GM23248 (cell line): ENCODE measurements at regions not wholly inside any gene's neighbourhood (a gene's known extent, or its start where the extent isn't known, plus 50 kb on each side); places are given as distances from the start of the nearest gene placed in this dataset.

Experiments
- DNase-seq: peaks from one replicate; pipeline ENCODE4 v3.0.0-alpha.2; 2015
- H2AFZ ChIP-seq: fragments of 200-600 bp; sonication (generic); 2 replicates; pipeline ENCODE4 v1.6.1; 2016; ENCODE audit warnings: antibody characterized with exemption
- H3F3A ChIP-seq: fragments of 200-600 bp; sonication (generic); 2 replicates; pipeline ENCODE4 v1.6.1; 2016; ENCODE audit warnings: mild to moderate bottlenecking, antibody characterized with exemption, mixed run types; ENCODE audit not compliant: insufficient read depth
- H3K27ac ChIP-seq: fragments of 200-600 bp; sonication (generic); 2 replicates; pipeline ENCODE4 v1.5.1; 2016; ENCODE audit warnings: mild to moderate bottlenecking
- H3K27me3 ChIP-seq: fragments of 200-600 bp; sonication (generic); replicated peaks from 2 replicates; pipeline ENCODE4 v1.6.1; 2016; ENCODE audit warnings: mild to moderate bottlenecking; ENCODE audit not compliant: insufficient read depth
- H3K36me3 ChIP-seq: fragments of 200-600 bp; sonication (generic); 2 replicates; pipeline ENCODE4 v1.6.1; 2016; ENCODE audit warnings: low read depth, mild to moderate bottlenecking
- H3K4me1 ChIP-seq: fragments of 200-600 bp; sonication (generic); 2 replicates; pipeline ENCODE4 v1.6.1; 2016; ENCODE audit warnings: mild to moderate bottlenecking; ENCODE audit not compliant: insufficient read depth
- H3K4me2 ChIP-seq: fragments of 200-600 bp; sonication (generic); one replicate; pipeline ENCODE4 v1.6.1; 2016; ENCODE audit warnings: mild to moderate bottlenecking; ENCODE audit not compliant: unreplicated experiment
- H3K4me3 ChIP-seq: fragments of 200-600 bp; sonication (generic); 2 replicates; pipeline ENCODE4 v1.5.1; 2016; ENCODE audit warnings: mild to moderate bottlenecking
- H3K79me2 ChIP-seq: fragments of 200-600 bp; sonication (generic); 2 replicates; pipeline ENCODE4 v1.6.1; 2016; ENCODE audit warnings: mild to moderate bottlenecking; ENCODE audit not compliant: insufficient read depth
- H3K9ac ChIP-seq: fragments of 200-600 bp; sonication (generic); 2 replicates; pipeline ENCODE4 v1.6.1; 2016; ENCODE audit warnings: mild to moderate bottlenecking
- H3K9me2 ChIP-seq: fragments of 200-600 bp; sonication (generic); 2 replicates; pipeline ENCODE4 v1.6.1; 2016; ENCODE audit warnings: mixed run types, mild to moderate bottlenecking, moderate library complexity; ENCODE audit not compliant: insufficient read depth
- H3K9me3 ChIP-seq: fragments of 200-600 bp; sonication (generic); one replicate; pipeline ENCODE4 v1.6.1; 2017; ENCODE audit warnings: low read depth
- H4K20me1 ChIP-seq: fragments of 200-600 bp; sonication (generic); 2 replicates; pipeline ENCODE4 v1.6.0; 2016; ENCODE audit not compliant: insufficient read depth
- EZH2 ChIP-seq: fragments of 200-600 bp; sonication (generic); IDR thresholded peaks from 2 replicates; pipeline ENCODE4 v1.6.1; 2018; ENCODE audit warnings: antibody characterized with exemption, mild to moderate bottlenecking; ENCODE audit not compliant: insufficient read depth, poor library complexity, severe bottlenecking
- EZH2phosphoT487 ChIP-seq: fragments of 200-600 bp; sonication (generic); IDR thresholded peaks from 2 replicates; pipeline ENCODE4 v1.6.1; 2018; ENCODE audit warnings: antibody characterized with exemption, moderate library complexity, mild to moderate bottlenecking, low read depth; ENCODE audit not compliant: insufficient read depth
- WGBS, 2 experiments: methylation state at CpG; one replicate each; pipeline ENCODE4 v1.1.6; 2015 to 2017; ENCODE audit warnings: low lambda C conversion rate in 2 of 2, low coverage in 1 of 2; ENCODE audit errors: missing lambda C conversion rate in 2 of 2; 5-methylcytosine and 5-hydroxymethylcytosine counted together
- in situ Hi-C: fragments of 300-500 bp; cut with MboI; formaldehyde crosslinking; loops from 2 replicates; pipeline ENCODE4 v1.15.0; 2020

DNA sequence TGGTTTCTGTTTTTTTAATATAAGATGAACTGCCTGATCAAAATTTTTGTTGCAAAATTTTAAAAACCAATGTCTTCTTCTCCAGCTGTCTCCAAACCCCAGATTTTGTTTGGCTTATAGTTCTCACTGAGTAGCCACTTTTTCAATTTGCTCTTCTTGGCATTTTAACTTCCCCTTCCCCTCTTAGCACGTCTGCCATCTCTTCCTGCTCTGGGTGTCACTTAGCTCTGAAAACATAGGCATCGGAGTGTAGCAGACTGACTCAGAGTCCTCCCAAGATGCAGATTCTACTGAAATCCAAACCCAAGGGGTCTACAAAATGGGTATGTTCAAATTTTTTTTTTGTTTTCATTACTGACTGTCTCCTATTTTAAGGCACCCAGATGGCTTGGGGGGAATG is 270.3 kb upstream of the KIRREL3 start:
- WGBS, 2 experiments: 23 to 27% methylated on average over 2 of the region's 2 CpGs
- H3K4me2 ChIP-seq: no peak overlapping the region
- H2AFZ ChIP-seq: no peak overlapping the region
- H3K79me2 ChIP-seq: no peaks in the 10 kb centered on the region
- H3F3A ChIP-seq: no peaks in the 10 kb centered on the region
- no peak for TF ChIP-seq EZH2phosphoT487
- TF ChIP-seq EZH2: no peak
- H3K27ac ChIP-seq: no peak overlapping the region
- no peak overlapping the region for H3K4me3 ChIP-seq
- H3K27me3 ChIP-seq: peaks cover 3% of the 10 kb centered on the region; the same call in 1 of the 2 replicates
- H3K9me2 ChIP-seq: no peaks in the 10 kb centered on the region
- H4K20me1 ChIP-seq: no peaks in the 10 kb centered on the region
- DNase-seq: no peak
- H3K4me1 ChIP-seq: no peaks in the 10 kb centered on the region
- H3K36me3 ChIP-seq: no peaks in the 10 kb centered on the region
- in situ Hi-C loops: no loop called here
- H3K9ac ChIP-seq: no peak overlapping the region
- H3K9me3 ChIP-seq: no peaks in the 10 kb centered on the region

DNA sequence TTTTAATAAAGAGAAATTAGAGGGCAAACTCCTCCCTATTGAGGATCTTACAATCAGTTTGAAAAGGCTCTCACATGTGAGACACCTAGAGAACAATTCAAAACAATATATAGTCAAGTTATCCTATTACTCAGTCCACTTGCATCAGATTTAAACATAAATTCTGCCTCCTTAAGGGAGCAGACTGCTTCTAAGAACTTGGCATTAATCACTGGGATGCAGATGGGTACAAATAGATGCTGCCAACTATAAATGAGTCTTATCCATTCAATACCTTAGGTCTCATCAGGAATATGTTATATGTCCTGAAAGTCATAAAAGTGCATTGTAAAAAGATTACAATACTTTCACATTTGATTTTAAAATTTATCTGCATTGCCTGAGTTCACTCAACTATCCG is 269.3 kb upstream of the KIRREL3 start:
- Histone ChIP-seq H3K9me3 (no peaks in the 10 kb centered on the region), H3K27ac (no peak overlapping the region), H3F3A (no peaks in the 10 kb centered on the region), H2AFZ (no peak overlapping the region), H3K4me3 (no peak overlapping the region), H3K27me3 (peaks cover 3% of the 10 kb centered on the region; the same call in 1 of the 2 replicates), H3K79me2 (no peaks in the 10 kb centered on the region), H3K4me1 (no peaks in the 10 kb centered on the region), H3K36me3 (no peaks in the 10 kb centered on the region), H3K9me2 (no peaks in the 10 kb centered on the region), H3K4me2 (no peak overlapping the region), H4K20me1 (no peaks in the 10 kb centered on the region), H3K9ac (no peak overlapping the region)
- 33 to 37% methylated on average over 1 of the region's 1 CpG for WGBS, 2 experiments
- no peak for TF ChIP-seq EZH2phosphoT487
- no peak for TF ChIP-seq EZH2
- DNase-seq: no peak
- in situ Hi-C loops: no loop called here

DNA sequence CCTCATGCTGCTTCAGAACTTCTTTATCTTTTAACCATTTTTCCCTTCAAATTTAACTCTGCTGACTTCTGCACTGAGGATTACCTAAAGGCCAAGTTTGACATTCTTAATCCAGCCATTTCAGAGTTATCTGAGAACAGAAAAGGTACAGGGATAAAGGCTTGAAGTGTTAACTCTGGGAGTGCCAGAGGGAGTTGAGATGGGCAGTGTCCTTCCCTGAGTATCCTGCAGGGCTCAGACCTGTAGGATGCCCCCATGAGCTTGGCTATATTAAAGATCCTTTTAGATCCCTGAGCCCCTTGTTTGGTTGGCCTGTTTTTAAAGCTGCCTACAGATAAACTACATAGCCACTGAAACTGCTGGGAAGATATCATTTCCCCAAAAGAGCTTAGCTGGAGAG is 268.4 kb upstream of the KIRREL3 start:
- in situ Hi-C loops: no loop called here
- H4K20me1 ChIP-seq: no peaks in the 10 kb centered on the region

DNA sequence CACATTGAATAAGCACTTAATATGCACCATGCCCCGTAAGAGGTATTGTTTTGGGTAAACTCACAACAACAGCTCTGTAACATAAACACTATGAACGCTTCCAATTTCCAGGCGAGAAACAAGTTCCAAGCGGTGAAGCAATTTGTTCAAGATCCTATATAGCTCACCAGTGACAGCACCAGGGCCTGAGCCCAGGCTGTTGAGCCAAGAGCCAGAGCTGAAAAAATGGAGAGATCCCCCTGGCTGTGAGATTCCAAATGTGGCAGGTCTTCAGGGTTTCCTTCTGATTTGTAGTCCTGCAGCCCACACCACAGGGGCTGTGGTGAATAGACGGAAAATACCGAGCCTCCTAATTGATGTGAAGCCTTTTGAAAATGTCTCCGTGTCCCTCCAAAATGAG is 268.0 kb upstream of the KIRREL3 start:
- DNase-seq: no peak
- 43 to 59% methylated on average over 7 of the region's 7 CpGs for WGBS, 2 experiments
- TF ChIP-seq EZH2phosphoT487: no peak
- no peak for TF ChIP-seq EZH2

More for the DNA sequence above, 268.4 kb upstream of the KIRREL3 start:
- Histone ChIP-seq H2AFZ (no peak overlapping the region), H3K9me2 (no peaks in the 10 kb centered on the region), H3K4me2 (no peak overlapping the region), H3K36me3 (no peaks in the 10 kb centered on the region), H3K9ac (no peak overlapping the region), H3K79me2 (no peaks in the 10 kb centered on the region), H3K9me3 (no peaks in the 10 kb centered on the region), H3K27me3 (peaks cover 9% of the 10 kb centered on the region; the same call in 1 of the 2 replicates), H3K4me3 (no peak overlapping the region), H3K27ac (no peak overlapping the region), H3F3A (no peaks in the 10 kb centered on the region), H3K4me1 (no peaks in the 10 kb centered on the region)
- no peak for DNase-seq
- no peak for TF ChIP-seq EZH2phosphoT487
- TF ChIP-seq EZH2: no peak

DNA sequence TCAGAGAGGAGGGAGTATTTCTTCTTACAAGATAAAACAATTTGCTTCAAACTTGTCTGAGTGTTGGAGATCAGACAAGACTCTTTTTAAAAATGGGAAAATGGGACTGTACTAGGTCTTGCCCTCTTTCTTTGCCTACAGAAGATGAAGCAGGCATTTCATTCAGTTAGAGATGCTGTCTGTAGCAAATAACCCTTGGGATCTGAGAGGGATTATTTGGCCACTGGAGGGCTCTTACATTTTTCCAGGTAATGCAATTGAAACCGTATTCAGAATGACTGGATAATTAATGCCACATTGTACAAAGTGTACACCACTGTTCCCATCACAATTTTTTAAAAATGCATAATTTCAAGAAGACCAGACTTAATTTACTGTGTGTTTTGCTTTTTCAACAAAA is 258.5 kb upstream of the KIRREL3 start:
- H3K9ac ChIP-seq: no peak overlapping the region
- H3K9me3 ChIP-seq: no peaks in the 10 kb centered on the region
- in situ Hi-C loops: no loop called here
- H3K4me2 ChIP-seq: no peak overlapping the region
- H3K9me2 ChIP-seq: no peaks in the 10 kb centered on the region
- H3K27me3 ChIP-seq: peaks cover 31% of the 10 kb centered on the region
- no peak overlapping the region for H2AFZ ChIP-seq
- no peak overlapping the region for H3K4me3 ChIP-seq
- no peak for DNase-seq
- H4K20me1 ChIP-seq: no peaks in the 10 kb centered on the region
- 2 to 4% methylated on average over 1 of the region's 1 CpG for WGBS, 2 experiments
- H3K4me1 ChIP-seq: no peaks in the 10 kb centered on the region
- no peaks in the 10 kb centered on the region for H3K79me2 ChIP-seq
- H3K27ac ChIP-seq: no peak overlapping the region
- no peaks in the 10 kb centered on the region for H3F3A ChIP-seq
- TF ChIP-seq EZH2 (no peak), EZH2phosphoT487 (no peak)
- no peaks in the 10 kb centered on the region for H3K36me3 ChIP-seq

More for the DNA sequence above, 268.0 kb upstream of the KIRREL3 start:
- H3K9me2 ChIP-seq: no peaks in the 10 kb centered on the region
- H4K20me1 ChIP-seq: no peaks in the 10 kb centered on the region
- no peaks in the 10 kb centered on the region for H3K36me3 ChIP-seq
- no peak overlapping the region for H3K4me3 ChIP-seq
- H3K27ac ChIP-seq: no peak overlapping the region
- in situ Hi-C loops: no loop called here
- no peak overlapping the region for H3K9ac ChIP-seq
- H3K4me2 ChIP-seq: no peak overlapping the region
- H2AFZ ChIP-seq: no peak overlapping the region
- no peaks in the 10 kb centered on the region for H3K9me3 ChIP-seq
- no peaks in the 10 kb centered on the region for H3K79me2 ChIP-seq
- no peaks in the 10 kb centered on the region for H3K4me1 ChIP-seq
- H3K27me3 ChIP-seq: peaks cover 11% of the 10 kb centered on the region; the same call in 1 of the 2 replicates
- H3F3A ChIP-seq: no peaks in the 10 kb centered on the region
